Glutamatergic neuron (in vitro differentiated cells): ENCODE measurements at regions not wholly inside any gene's neighbourhood (a gene's known extent, or its start where the extent isn't known, plus 50 kb on each side); places are given as distances from the start of the nearest gene placed in this dataset.

ENCODE experiments used
- DNase-seq: peaks from one replicate; pipeline ENCODE4 v3.0.0; 2022
- H3K27ac Mint-ChIP-seq: one replicate; pipeline ENCODE4 v1.8.0; 2020; ENCODE audit warnings: mild to moderate bottlenecking, mixed read lengths, inconsistent platforms; ENCODE audit not compliant: unreplicated experiment
- H3K27me3 Mint-ChIP-seq: one replicate; pipeline ENCODE4 v1.8.0; 2020; ENCODE audit warnings: mild to moderate bottlenecking, moderate library complexity, mixed read lengths, inconsistent platforms; ENCODE audit not compliant: unreplicated experiment
- H3K36me3 Mint-ChIP-seq: one replicate; pipeline ENCODE4 v1.8.0; 2020; ENCODE audit warnings: mild to moderate bottlenecking, mixed read lengths, inconsistent platforms; ENCODE audit not compliant: unreplicated experiment
- H3K4me1 Mint-ChIP-seq: one replicate; pipeline ENCODE4 v1.8.0; 2020; ENCODE audit warnings: mild to moderate bottlenecking, low read depth, mixed read lengths, inconsistent platforms; ENCODE audit not compliant: unreplicated experiment
- H3K4me3 Mint-ChIP-seq: one replicate; pipeline ENCODE4 v1.8.0; 2020; ENCODE audit warnings: mild to moderate bottlenecking, mixed read lengths, inconsistent platforms; ENCODE audit not compliant: unreplicated experiment
- H3K9me3 Mint-ChIP-seq: one replicate; pipeline ENCODE4 v1.8.0; 2020; ENCODE audit warnings: mild to moderate bottlenecking, moderate library complexity, mixed read lengths, inconsistent platforms; ENCODE audit not compliant: unreplicated experiment
- CTCF ChIP-seq: fragments of 200-600 bp; sonication (generic); IDR thresholded peaks from one replicate; pipeline ENCODE4 v1.5.0; 2021; ENCODE audit not compliant: partially characterized antibody, unreplicated experiment

- no peak for TF ChIP-seq CTCF
- H3K4me3 Mint-ChIP-seq: no peak overlapping the region
These were observed 138.9 kb downstream of the PMAIP1 start for GRCh38 chr18:60038731-60039130.

GRCh38 chr18:60027397-60027796, 127.6 kb downstream of the PMAIP1 start:
- no peak for TF ChIP-seq CTCF
- no peak for DNase-seq
- Mint-ChIP-seq H3K4me3 (no peak overlapping the region), H3K4me1 (no peaks in the 10 kb centered on the region), H3K9me3 (no peaks in the 10 kb centered on the region), H3K27me3 (no peaks in the 10 kb centered on the region), H3K27ac (no peak overlapping the region), H3K36me3 (no peaks in the 10 kb centered on the region)

More at GRCh38 chr18:60038731-60039130, 138.9 kb downstream of the PMAIP1 start:
- Mint-ChIP-seq H3K27me3 (no peaks in the 10 kb centered on the region), H3K27ac (no peak overlapping the region), H3K36me3 (no peaks in the 10 kb centered on the region), H3K9me3 (no peaks in the 10 kb centered on the region), H3K4me1 (no peaks in the 10 kb centered on the region)
- DNase-seq: no peak

- no peak for DNase-seq
- Mint-ChIP-seq H3K36me3 (no peaks in the 10 kb centered on the region), H3K4me1 (peaks cover 12% of the 10 kb centered on the region), H3K27me3 (no peaks in the 10 kb centered on the region), H3K27ac (no peak overlapping the region), H3K9me3 (no peaks in the 10 kb centered on the region), H3K4me3 (no peak overlapping the region)
- TF ChIP-seq CTCF: no peak
These were observed 125.1 kb downstream of the PMAIP1 start for GRCh38 chr18:60024857-60025256.

GRCh38 chr18:60024345-60024744, 124.5 kb downstream of the PMAIP1 start:
- Mint-ChIP-seq H3K4me3 (no peak overlapping the region), H3K9me3 (no peaks in the 10 kb centered on the region), H3K27ac (no peak overlapping the region), H3K27me3 (no peaks in the 10 kb centered on the region), H3K36me3 (no peaks in the 10 kb centered on the region), H3K4me1 (peaks cover 15% of the 10 kb centered on the region)
- TF ChIP-seq CTCF: no peak
- no peak for DNase-seq

- no peak for DNase-seq
- Mint-ChIP-seq H3K4me1 (peaks cover 15% of the 10 kb centered on the region), H3K27ac (no peak overlapping the region), H3K36me3 (no peaks in the 10 kb centered on the region), H3K4me3 (no peak overlapping the region), H3K9me3 (no peaks in the 10 kb centered on the region), H3K27me3 (no peaks in the 10 kb centered on the region)
- TF ChIP-seq CTCF: no peak
These were observed 123.0 kb downstream of the PMAIP1 start for GRCh38 chr18:60022671-60023276.
